ENCODE measurements at regions not wholly inside any gene's neighbourhood (a gene's known extent, or its start where the extent isn't known, plus 50 kb on each side); places are given as distances from the start of the nearest gene placed in this dataset.

DNA sequence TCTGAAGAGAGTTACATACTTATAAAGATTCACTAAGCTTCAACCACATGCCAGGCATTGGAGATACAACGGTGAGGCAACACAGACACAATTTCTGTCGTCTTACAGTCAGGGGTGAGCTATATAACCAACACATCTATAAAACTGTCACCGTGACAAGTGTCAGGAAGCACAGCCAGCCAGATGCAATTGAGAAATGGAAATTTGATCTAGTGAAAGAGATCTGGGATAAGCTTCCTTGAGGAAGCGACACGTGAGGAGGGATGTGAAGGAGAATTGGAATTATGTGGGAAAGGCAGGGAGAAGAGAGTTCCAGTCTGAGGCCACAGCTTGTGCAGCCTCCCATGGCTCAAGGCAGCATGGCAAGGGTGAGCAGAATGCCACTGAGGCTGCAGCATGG is 50.9 kb upstream of the ZNF354B start:
- DNase-seq (ENCODE audit: low read depth in 2 of 3, low spot score in 2 of 3): no peak

DNA sequence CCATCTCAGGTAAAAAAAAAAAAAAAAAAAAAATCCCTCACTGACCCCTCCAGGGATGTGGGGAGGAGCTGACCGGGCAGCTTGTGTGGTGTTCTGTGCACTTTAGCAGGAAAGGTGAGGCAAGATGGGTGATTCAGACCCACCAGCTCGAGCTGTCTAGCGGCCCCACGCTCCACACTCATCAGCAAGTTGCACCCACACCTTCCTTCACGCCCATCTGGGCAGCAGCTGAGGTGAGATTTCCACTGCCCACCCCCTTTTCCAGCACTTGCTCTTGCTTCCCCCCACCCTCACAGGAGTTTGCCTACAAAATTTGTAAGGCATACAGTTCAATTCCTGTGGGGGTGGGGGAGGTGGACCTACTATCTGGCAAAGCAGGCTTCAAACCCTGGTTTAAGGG is 58.7 kb upstream of the ZNF354B start:
- DNase-seq (ENCODE audit: low read depth in 2 of 3, low spot score in 2 of 3): no peak

DNA sequence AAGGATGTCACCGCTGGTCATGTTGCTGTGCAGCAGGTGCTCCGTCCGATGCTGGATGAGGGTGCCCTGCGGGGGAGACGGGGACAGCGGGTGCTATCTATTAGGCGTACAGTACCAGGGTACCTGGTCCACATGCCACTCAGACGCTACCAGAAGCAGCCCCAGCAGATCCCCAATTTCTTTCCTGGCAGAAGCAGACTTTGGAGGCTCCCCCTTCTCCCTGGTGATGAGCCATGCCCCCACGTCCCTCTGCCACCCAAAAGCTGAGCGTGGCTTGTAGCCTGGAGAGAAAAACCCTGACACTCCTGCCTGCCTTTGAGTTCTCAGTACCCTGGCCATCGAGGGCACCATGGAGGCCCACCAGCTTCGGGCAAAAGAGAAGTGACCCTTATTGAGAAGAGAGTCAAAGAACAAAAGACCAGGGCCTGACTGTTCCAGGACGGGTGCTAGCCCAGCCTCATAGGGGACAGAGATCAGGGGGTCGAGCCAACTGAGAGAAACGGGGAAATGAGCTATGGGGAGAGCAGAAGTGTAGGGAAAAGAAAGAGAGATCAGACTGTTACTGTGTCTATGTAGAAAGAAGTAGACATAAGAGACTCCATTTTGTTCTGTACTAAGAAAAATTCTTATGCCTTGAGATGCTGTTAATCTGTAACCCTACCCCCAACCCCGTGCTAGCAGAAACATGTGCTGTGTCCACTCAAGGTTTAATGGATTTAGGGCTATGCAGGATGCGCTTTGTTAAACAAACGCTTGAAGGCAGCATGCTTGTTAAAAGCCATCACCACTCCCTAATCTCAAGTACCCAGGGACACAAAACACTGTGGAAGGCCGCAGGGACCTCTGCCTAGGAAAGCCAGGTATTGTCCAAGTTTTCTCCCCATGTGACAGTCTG is 62.0 kb upstream of the ZNF354B start:
- DNase-seq (ENCODE audit: low read depth in 2 of 3, low spot score in 2 of 3): no peak

DNA sequence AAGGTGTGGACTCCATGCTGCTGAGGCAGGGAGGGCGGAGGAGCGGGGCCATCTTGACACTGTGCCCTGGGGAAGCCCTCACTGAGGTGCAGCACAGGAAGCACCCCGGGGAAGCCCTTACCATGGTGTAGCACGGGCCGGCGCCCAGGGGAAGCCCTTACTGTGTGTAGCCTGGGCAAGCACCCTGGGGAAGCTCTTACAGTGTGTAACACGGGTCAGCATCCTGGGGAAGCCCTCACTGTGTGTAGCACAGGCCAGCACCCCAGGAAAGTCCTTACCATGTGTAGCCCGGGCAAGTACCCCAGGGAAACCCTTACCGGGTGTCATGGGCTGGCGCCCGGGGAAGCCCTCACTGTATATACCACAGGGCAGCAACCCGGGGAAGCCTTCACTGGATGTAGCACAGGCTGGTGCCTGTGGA is 62.6 kb upstream of the ZNF354B start:
- no peak for DNase-seq (ENCODE audit: low read depth in 2 of 3, low spot score in 2 of 3)

DNA sequence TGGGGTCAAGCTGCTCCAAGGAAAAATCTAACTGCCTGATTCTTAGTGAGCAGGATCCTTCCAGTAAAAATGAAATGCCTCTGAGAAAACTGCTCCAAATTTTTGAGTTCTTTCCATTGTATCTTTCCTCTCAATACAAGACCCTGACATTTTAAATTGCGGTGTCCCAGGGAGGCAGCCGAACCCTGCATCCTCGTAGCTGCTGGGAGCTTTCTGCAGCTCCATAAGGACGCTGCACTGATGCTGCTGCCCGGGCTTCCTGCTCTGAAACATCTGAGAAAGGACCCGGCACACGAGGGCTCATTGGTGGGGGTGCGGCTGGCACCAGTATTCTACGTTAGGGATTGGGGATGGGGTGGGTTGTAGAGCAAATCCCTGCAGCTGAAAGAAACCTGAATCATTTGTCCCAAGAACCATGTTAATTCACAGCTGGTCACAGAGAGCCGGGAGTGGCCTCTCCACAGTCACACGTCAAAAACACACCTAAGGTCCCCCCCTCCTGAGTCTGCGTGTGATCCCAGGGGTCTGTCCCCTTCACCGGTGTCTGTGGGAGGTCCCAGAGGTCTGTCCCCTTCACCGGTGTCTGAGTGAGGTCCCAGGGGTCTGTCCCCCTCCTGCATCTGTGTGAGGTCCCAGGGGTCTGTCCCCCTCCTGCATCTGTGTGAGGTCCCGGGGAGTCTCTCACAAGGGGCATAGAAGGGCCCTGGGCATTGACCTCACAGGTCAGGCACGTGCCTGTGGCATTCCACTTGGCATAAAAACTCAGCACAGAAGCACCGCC is 63.4 kb upstream of the ZNF354B start:
- DNase-seq (ENCODE audit: low read depth in 2 of 3, low spot score in 2 of 3): no peak

DNA sequence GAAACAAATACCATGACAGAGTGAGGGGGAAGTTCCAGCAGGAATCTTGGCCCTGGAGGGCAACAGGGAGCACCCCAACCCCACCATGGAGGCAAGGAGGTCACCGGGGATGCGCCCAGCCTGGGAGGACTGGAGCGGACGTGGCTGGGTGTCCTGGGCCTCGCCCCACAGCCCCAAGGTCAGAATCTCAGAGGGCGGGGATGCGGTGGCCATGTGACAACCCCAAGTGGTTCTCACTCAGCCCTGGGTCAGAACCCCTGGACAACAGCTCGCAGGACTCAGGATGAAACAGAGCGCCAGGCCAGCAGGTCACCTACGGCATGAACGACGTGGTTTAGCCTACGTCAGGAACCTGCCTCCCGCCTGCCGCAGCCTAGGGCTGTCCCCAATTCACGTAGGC is 64.0 kb upstream of the ZNF354A start:
- DNase-seq (ENCODE audit: low read depth in 2 of 3, low spot score in 2 of 3): no peak

DNA sequence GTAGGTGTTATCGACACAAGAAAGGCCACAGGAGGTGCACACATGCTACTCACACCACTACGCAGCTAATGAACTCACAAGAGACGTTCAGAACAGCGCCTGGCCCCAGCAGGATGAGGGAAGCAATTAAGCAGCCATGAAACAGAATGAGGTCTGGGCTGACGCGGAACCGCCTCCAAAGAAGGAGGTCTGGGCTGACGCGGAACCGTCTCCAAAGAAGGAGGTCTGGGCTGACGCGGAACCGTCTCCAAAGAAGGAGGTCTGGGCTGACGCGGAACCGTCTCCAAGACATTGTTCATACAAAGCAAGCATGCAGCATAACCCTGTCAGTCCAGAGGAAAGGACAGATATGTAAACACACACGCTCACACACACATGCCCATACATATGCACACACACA is 63.2 kb upstream of the ZNF354A start:
- DNase-seq (ENCODE audit: low read depth in 2 of 3, low spot score in 2 of 3): no peak

DNA sequence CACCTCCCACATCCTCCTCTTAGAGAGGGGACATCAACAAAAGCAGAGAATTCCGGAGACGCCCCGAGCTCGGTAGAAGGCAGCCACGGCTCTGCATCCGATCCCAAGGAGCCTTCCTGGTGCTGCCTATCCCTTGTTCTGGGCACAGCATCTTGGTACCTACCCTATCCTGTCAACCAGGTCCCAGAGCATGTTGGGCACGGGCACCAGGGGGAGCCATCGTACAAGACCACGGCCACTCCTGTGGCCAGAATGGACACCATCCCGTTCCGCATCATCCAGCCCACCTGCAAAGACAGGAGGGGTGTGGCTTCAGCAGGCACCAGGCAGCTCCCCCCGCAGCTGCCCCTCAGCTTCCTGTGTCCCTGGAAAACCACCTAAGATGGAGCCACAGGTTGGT is 62.7 kb upstream of the ZNF354A start:
- peak in 2 of 3 donors; percentile 20 to 21 for DNase-seq (ENCODE audit: low read depth in 2 of 3, low spot score in 2 of 3)

DNA sequence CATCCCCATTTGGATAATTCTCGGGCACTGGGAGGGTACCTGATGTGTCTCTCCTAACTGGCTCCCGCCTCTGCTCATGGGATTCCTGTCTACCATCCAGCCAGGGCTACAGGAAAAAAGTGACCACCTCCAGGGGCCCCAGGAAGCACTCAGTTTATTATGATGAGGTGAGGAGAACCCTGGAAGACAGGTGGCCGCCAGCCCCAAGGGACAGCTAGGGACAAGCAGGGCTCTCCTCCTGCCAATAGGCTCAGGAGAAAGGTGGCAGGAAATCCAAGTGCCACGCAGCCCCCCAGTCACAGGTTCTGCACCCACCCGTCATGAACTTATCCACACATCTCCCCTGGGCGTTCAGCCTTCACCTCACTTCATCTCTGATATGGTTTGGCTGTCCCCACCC is 61.5 kb upstream of the ZNF354A start:
- no peak for DNase-seq (ENCODE audit: low read depth in 2 of 3, low spot score in 2 of 3)

DNA sequence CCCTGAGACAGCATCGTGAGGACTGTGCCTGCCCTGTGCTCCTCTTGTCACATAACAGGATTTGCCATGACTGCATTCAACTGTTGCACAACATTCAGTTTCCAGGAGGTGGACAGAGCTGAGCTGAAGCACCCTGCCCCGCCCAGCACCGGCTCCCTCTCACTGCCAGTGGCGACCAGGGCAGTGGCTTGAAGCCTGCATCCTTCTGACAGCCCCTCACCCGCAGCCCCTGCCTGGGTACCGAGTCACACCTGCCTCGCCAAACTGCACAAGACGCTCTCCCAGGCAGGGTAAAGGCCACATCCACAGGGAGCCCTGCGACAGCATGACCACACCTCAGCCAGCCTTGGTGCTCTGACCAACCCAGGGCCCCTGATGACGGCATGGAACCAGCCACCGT is 59.9 kb upstream of the ZNF354A start:
- DNase-seq (ENCODE audit: low read depth in 2 of 3, low spot score in 2 of 3): no peak

DNA sequence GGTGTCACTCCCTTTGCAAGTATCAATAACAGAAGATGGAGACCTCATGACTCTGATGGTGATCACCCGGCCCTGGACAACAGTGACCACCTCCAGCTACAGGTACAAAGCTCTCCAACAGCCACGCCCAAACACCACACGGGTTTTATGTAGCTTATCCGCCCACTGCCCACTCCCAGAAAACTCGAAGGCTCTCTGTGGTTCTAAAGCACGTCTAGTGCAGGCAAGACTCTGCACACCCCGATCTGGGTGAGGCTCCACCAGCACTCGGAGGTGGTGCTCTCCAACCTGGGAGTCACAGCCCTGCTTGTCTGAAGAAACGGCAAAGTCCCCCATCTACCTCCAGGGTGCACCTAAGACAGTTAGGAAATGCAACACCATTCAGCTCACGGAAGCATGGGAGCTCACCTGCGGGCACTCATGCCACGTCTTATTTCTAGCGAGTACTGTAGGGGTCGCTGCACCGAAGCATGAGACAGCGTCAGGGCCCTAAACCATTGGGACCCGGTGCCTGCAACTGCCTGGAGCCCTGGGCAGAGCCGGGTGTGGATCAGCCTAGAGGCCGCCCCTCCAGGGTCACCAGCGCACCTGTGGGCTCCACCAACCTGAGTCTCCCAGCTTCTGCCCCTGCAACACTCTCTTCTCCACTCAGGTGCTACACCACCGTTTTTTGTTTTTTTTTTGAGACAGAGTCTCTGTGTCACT is 58.1 kb upstream of the ZNF354A start:
- DNase-seq (ENCODE audit: low read depth in 2 of 3, low spot score in 2 of 3): no peak

DNA sequence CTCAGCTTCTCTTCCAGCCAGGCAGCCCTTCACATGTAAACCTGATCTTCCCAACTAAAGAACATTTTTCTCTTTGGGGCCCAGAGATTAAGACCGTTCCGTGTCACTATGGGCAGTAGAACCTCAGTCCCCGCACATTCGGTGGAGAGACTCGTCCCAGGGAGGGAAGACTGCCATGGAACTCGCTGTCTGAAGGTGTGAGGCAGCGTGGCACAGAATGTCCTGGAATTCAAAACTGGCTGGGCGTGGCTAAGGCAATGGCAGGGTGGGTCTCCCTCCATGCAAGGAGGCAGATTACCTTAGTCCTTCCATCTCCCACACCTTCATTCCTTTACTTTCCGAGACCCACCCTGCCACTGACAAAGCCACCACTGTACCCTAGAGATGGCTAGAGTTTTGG is 57.4 kb upstream of the ZNF354A start:
- no peak for DNase-seq (ENCODE audit: low read depth in 2 of 3, low spot score in 2 of 3)

DNA sequence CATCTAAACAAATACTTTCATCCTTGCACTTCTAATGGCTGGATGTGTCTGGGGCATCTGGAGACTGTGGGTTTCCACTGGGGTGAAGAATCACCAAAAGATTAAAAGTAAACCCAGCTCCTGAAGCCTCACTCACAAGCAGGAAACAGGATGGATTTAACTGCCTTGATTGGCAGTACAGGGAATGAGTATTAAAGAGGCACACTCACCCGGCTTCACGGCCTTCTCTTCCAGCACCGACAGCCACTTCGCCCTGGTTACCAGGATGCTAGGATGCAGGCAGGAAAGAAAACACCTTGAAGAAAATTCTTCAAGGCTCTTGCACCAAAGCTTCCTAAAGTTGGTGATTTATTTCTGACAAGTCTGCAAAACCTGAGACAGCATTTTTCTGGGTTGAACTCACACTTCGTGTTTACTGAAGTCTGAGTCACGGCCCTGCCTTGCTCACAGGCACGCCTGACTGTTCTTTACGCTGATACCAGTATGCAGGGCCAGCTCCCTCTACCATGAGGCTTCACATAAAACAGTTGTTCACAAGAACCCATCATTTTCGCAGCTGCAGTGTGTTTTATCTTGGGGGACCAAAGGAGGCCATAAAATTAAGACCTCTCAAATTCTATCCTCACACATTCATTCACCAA is 56.5 kb upstream of the ZNF354A start:
- no peak for DNase-seq (ENCODE audit: low read depth in 2 of 3, low spot score in 2 of 3)

DNA sequence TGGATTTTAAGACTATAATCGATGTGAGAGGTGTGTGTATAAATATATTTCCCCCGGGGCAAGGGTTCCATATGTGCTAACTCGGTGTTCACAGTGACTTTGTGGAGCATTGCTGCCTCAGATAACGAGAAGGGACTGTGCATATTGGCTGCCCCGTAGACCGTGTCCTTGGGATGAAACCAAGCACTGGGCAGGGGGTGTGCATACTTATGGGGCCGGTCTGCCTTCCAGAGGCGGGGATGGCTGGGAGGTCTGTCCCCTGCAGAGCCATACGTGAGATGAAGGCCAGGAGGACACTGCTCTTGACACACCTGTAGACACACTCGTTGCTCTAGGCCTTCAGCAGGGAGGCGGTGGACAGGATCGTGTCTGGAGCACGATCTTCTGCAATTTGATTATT is 56.0 kb upstream of the ZNF354A start:
- DNase-seq (ENCODE audit: low read depth in 2 of 3, low spot score in 2 of 3): no peak

DNA sequence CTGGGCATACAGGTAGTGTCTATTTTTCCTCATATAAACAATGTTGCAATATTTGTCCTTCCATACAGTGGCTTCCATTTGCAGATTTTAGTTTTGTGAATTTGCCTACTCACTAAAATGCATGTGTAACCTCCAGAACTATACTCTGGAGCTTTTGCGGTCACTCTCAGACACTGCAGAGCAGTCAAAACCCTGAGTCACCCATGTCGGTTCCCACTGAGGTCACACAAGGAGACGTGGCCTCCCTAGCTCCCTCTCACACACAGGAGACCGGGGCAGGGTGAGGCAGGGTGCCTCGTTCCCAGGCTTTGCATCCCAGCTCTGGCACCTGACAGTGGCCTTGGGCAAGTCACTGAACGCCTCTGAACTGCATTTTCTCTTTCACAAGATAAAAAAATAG is 55.5 kb upstream of the ZNF354A start:
- DNase-seq (ENCODE audit: low read depth in 2 of 3, low spot score in 2 of 3): no peak

DNA sequence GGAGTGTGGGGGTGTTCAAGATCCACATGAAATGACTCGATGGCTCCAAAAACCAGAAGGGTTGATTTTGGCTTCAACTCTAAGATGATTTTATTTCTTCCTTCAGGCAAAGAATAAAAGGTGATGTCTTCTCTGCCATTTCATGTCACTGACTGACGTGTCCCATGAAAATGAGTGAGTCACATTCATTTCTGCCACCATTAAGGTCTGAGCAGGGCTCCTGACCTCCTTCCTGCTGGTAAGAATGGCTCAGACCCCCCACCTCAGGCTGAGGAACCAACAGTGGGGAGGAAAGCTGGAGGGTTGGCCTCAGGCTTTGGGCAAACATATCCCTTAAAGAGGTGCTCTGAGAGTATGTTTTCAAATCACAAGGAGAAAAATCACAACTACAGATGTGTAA is 53.9 kb upstream of the ZNF354A start:
- no peak for DNase-seq (ENCODE audit: low read depth in 2 of 3, low spot score in 2 of 3)

DNA sequence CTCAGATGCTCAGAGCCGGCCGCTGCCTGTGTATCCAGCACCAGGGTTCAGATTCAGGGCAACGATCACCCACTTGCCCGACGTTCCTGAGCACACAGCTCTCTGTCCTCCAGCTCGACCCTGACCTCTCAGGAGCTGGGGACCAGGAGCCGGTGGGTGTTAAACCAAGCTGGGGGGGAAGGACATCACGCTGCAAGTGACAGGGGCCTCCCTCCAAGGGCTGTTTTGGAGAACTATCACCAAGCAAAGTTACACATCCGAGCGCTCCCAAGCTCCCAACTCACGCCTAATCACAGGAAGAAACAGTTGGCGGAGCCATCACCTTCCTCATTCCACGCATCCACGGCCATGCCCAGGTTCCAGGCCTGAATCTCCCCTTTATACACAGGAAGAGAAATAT is 51.5 kb upstream of the ZNF354A start:
- DNase-seq (ENCODE audit: low read depth in 2 of 3, low spot score in 2 of 3): no peak

DNA sequence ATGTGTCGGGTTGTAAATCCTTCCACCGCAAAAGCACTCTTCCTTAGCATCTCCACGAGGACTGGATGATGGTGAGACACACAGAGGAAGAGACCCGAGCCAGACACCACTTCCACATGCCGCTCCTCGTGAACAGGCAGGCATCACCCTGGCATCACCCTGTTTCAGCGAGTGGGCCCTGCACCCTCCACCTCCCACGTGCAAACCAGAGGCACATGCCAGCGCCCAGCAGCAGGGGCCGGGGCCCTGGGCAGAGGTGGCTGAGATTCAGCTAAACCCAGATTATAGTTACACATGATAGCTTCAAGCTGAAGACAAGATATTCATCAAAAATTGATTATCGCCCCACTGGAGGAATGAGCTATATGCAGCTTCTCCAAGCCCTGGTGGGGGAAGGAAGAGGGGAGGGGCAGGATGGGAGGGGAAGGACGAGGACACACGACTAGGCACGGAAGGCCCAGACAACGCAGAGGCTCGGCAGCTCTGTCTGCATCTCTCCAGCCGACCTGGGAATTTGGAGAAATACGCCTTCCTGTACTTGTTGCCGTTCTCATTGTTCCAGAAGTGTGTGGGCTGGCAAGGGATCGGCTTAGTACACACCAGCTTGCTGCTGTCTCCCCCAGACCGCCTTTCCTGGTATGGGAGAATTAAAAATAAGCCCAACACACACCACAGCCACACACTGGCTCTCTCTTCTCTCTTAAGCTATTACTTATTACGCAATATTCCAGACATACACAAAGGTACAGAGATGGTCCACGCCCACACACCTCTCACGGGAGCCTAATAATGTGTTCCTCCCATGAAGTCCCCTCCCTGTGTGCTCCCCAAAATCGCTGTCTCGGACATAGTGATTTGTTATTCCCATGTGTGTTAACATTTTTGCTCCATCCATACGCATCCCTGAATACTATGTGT is 50.4 kb upstream of the ZNF354A start:
- no peak for DNase-seq (ENCODE audit: low read depth in 2 of 3, low spot score in 2 of 3)
